Stomach (tissue), 8 donors: ENCODE measurements at regions not wholly inside any gene's neighbourhood (a gene's known extent, or its start where the extent isn't known, plus 50 kb on each side); places are given as distances from the start of the nearest gene placed in this dataset.

Experiments
- DNase-seq, 2 donors: peaks; one replicate each; pipeline versions ENCODE4 v3.0.0 to v3.0.0-alpha.2; 2013 to 2019
- H3K27ac ChIP-seq, 5 donors: fragments of 200-600 bp in 4 of 5; sonication (generic) in 4 of 5; one replicate each; pipeline ENCODE4 v1.5.1; 2013 to 2019; ENCODE audit warnings: mild to moderate bottlenecking in 1 of 5, moderate library complexity in 1 of 5
- H3K27me3 ChIP-seq, 3 donors: fragments of 200-600 bp; sonication (generic); one replicate each; pipeline ENCODE4 v1.5.1; 2017 to 2019; ENCODE audit warnings: mixed run types in 1 of 3
- H3K36me3 ChIP-seq, 4 donors: fragments of 200-600 bp; sonication (generic); 1 replicate in 3 of 4; 2 replicates in 1 of 4; pipeline ENCODE4 v1.5.1; 2016 to 2019
- H3K4me1 ChIP-seq, 4 donors: fragments of 200-600 bp; sonication (generic); one replicate each; pipeline ENCODE4 v1.5.1; 2016 to 2019
- H3K4me3 ChIP-seq, 4 donors: fragments of 200-600 bp; sonication (generic) in 3 of 4; one replicate each; pipeline ENCODE4 v1.5.1; 2016 to 2019; ENCODE audit warnings: mild to moderate bottlenecking in 1 of 4
- H3K9me3 ChIP-seq, 4 donors: fragments of 200-600 bp; sonication (generic); one replicate each; pipeline ENCODE4 v1.5.1; 2016 to 2019
- EP300 ChIP-seq: sonication (generic); formaldehyde crosslinking; IDR thresholded peaks from one replicate; pipeline ENCODE4 v1.6.1; 2017; ENCODE audit warnings: antibody characterized with exemption
- POLR2A ChIP-seq, 4 donors: fragments of 450-650 bp; IDR thresholded peaks; one replicate each; pipeline ENCODE4 v1.6.1; 2016; ENCODE audit warnings: antibody characterized with exemption in 4 of 4, control low read depth in 2 of 4, mild to moderate bottlenecking in 1 of 4, moderate library complexity in 1 of 4
- POLR2AphosphoS5 ChIP-seq, 3 donors: sonication (generic); formaldehyde crosslinking; IDR thresholded peaks; one replicate each; pipeline ENCODE4 v1.6.1; 2016; ENCODE audit warnings: antibody characterized with exemption in 3 of 3
- WGBS, 5 donors: extraction: QIAGEN DNeasy Blood & Tissue Kit in 3 of 5; methylation state at CpG; one replicate each; pipeline versions ENCODE4 v1.1.5 to v1.1.7; 2013 to 2018; 5-methylcytosine and 5-hydroxymethylcytosine counted together
- intact Hi-C: fragments of 100-400 bp; cut with DNase I; formaldehyde crosslinking; loops from one replicate; pipeline ENCODE4 v1.15.1; 2023; ENCODE audit warnings: low total_unique reads
- TF ChIP-seq, protein P1 (sequence below), 7 experiments: fragments of 450-650 bp in 4 of 7; fragments of 200-600 bp in 3 of 7; sonication (generic) in 3 of 7; IDR thresholded peaks; one replicate each; pipeline ENCODE4 v1.5.1; 2016 to 2019; ENCODE audit warnings: antibody characterized with exemption in 7 of 7, control low read depth in 2 of 7, mild to moderate bottlenecking in 1 of 7
- donor health status: healthy with polysubstance abuse.
- donor health status: Bipolar disorder and iron deficiency.
- donor health status: healthy.

DNA sequence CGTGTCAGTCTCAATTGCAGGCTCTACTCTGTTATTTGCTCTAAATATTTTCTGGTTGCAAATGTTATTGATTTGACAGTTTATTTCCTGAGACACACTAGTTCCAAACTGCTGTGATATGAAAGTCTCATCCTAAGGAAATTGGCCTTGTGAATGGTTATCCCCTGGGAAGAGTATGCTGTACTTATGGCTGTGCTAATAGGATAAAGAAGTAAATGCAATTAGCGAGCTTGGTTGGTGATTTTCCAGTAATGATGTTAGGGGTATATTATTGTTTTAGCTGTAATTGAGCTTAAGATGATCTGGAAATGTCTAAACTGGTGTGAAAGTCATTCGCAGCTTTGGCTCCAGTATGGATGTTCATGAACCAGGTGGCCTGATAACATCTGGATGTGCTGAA, 197.9 kb downstream of the SUDS3 start:
- Histone ChIP-seq H3K4me1 (no peaks in the 10 kb centered on the region), H3K9me3 (peaks cover 0 to 12% (median 0%) of the 10 kb centered on the region in 4 donors), H3K36me3 (no peaks in the 10 kb centered on the region), H3K4me3 (no peak overlapping the region), H3K27ac (no peak overlapping the region), H3K27me3 (no peaks in the 10 kb centered on the region)
- intact Hi-C loops = no loop called here
- peak in 1 of 2 donors; percentile 2 for DNase-seq
- no peak for TF ChIP-seq POLR2A (IDR thresholded peaks at IDR 0.05)
- no peak for TF ChIP-seq EP300
- no peak for TF ChIP-seq POLR2AphosphoS5 (IDR thresholded peaks at IDR 0.05)
- TF ChIP-seq, protein P1, sequence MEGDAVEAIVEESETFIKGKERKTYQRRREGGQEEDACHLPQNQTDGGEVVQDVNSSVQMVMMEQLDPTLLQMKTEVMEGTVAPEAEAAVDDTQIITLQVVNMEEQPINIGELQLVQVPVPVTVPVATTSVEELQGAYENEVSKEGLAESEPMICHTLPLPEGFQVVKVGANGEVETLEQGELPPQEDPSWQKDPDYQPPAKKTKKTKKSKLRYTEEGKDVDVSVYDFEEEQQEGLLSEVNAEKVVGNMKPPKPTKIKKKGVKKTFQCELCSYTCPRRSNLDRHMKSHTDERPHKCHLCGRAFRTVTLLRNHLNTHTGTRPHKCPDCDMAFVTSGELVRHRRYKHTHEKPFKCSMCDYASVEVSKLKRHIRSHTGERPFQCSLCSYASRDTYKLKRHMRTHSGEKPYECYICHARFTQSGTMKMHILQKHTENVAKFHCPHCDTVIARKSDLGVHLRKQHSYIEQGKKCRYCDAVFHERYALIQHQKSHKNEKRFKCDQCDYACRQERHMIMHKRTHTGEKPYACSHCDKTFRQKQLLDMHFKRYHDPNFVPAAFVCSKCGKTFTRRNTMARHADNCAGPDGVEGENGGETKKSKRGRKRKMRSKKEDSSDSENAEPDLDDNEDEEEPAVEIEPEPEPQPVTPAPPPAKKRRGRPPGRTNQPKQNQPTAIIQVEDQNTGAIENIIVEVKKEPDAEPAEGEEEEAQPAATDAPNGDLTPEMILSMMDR (IDR thresholded peaks at IDR 0.05) = no peak
- 75 to 81% (median 79%) methylated on average over 3 of the region's 3 CpGs for WGBS, 5 donors

DNA sequence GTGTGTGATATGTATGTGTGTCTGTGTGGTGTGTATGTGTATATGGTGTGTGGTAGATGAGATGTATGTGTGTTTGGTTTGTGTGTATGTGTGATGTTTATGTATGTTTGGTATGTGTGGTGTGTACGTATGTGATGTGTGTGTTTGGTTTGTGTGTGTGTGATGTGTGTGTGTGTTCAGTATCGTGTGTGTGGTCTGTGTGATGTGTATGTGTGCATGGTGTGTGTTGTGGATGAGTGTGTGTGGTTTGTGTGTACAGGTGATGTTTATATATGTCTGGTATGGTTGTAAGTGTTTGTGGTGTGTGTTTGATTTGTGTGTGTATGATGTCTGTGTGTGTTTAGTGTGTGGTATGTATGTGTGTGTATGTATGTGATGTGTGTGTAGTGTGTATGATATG, 199.4 kb downstream of the SUDS3 start:
- Histone ChIP-seq H3K27me3 (no peaks in the 10 kb centered on the region), H3K4me3 (no peak overlapping the region), H3K4me1 (no peaks in the 10 kb centered on the region), H3K36me3 (no peaks in the 10 kb centered on the region), H3K9me3 (peaks cover 0 to 9% (median 0%) of the 10 kb centered on the region in 4 donors), H3K27ac (no peak overlapping the region)
- 74 to 81% (median 77%) methylated on average over 2 of the region's 2 CpGs for WGBS, 5 donors
- no peak for DNase-seq
- intact Hi-C loops = no loop called here
- no peak for TF ChIP-seq POLR2AphosphoS5 (IDR thresholded peaks at IDR 0.05)
- no peak for TF ChIP-seq POLR2A (IDR thresholded peaks at IDR 0.05)
- TF ChIP-seq, protein P1 (IDR thresholded peaks at IDR 0.05) = no peak
- no peak for TF ChIP-seq EP300

DNA sequence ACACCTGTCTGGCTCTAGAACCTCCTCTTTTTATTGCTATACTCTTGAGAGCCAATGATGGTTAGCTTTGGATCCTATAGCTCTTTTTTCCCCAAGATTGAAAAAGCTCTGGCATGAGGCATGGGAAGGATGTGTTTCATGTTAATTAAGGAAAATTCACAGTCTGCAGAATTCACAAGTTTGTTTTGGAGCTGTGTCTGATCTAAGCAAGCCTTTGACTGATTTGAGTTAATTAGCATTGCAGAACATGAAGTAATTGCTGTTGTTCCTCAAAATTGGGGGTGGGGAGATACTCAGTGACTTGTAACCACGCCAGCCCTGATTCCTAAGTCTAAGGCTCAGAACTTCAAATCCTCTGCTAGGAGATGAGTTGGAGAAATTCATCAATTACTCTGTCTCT, 205.0 kb downstream of the SUDS3 start:
- intact Hi-C loops = no loop called here
- 13 to 54% (median 36%) methylated on average over 1 of the region's 1 CpG for WGBS, 5 donors
- H3K4me1 ChIP-seq = no peaks in the 10 kb centered on the region
- no peaks in the 10 kb centered on the region for H3K27me3 ChIP-seq
- H3K4me3 ChIP-seq = no peak overlapping the region
- DNase-seq = no peak
- no peak for TF ChIP-seq EP300
- no peak for TF ChIP-seq POLR2A (IDR thresholded peaks at IDR 0.05)
- no peak for TF ChIP-seq POLR2AphosphoS5 (IDR thresholded peaks at IDR 0.05)
- TF ChIP-seq, protein P1 (IDR thresholded peaks at IDR 0.05) = no peak
- H3K9me3 ChIP-seq = peaks cover 0 to 6% (median 1%) of the 10 kb centered on the region in 4 donors
- no peaks in the 10 kb centered on the region for H3K36me3 ChIP-seq
- H3K27ac ChIP-seq = no peak overlapping the region

DNA sequence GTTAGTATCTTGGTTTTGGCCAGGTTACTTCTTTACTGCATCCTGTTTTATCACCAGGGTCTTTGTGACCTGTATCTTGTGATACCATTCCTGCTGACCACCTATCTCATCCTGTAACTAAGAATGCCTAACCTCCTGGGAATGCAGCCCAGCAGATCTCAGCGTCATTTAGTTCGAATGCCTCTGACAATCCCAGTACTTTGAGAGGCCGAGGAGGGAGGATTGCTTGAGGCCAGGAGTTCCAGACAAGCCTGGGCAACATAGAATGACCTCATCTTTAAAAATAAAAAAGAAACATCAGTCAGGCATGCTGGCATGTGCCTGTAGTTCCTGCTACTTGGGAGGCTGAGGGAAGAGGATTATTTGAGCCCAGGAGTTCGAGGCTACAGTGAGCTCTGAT, 206.5 kb downstream of the SUDS3 start:
- Histone ChIP-seq H3K27me3 (no peaks in the 10 kb centered on the region), H3K4me3 (no peak overlapping the region), H3K9me3 (peaks cover 0 to 14% (median 5%) of the 10 kb centered on the region in 4 donors), H3K4me1 (no peaks in the 10 kb centered on the region), H3K36me3 (no peaks in the 10 kb centered on the region), H3K27ac (no peak overlapping the region)
- intact Hi-C loops = no loop called here
- WGBS, 5 donors = 70 to 80% (median 79%) methylated on average over 4 of the region's 4 CpGs
- TF ChIP-seq, protein P1 (IDR thresholded peaks at IDR 0.05) = no peak
- no peak for TF ChIP-seq POLR2A (IDR thresholded peaks at IDR 0.05)
- no peak for TF ChIP-seq EP300
- no peak for TF ChIP-seq POLR2AphosphoS5 (IDR thresholded peaks at IDR 0.05)
- DNase-seq = no peak
